ENCODE measurements at regions not wholly inside any gene's neighbourhood (a gene's known extent, or its start where the extent isn't known, plus 50 kb on each side); places are given as distances from the start of the nearest gene placed in this dataset.

DNA sequence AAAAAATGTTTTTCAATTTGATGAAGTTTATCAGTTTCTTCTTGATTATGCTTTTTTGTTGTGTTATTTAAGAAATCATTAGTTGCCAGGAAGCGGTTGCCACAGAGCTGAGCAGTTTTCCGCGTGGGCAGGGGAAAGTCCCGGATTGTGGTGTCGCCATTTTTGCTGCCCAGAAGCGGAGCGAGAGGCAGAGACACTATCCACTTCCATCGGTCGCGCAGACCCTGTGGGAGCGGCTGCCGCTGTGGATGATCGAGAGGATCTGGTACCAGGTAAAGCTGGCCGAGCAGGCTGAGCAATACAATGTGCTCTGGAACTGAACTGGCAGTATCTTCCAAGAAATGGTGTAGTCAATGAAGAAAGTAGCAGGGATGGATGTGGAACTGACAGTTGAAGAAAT lies 119.8 kb downstream of the ZNF736 start (continued):
- no peak for TF ChIP-seq ZNF101 (CRISPR knock-in tag; IDR thresholded peaks at IDR 0.05; ENCODE audit: borderline replicate concordance, low read depth)
- TF ChIP-seq, protein P1, sequence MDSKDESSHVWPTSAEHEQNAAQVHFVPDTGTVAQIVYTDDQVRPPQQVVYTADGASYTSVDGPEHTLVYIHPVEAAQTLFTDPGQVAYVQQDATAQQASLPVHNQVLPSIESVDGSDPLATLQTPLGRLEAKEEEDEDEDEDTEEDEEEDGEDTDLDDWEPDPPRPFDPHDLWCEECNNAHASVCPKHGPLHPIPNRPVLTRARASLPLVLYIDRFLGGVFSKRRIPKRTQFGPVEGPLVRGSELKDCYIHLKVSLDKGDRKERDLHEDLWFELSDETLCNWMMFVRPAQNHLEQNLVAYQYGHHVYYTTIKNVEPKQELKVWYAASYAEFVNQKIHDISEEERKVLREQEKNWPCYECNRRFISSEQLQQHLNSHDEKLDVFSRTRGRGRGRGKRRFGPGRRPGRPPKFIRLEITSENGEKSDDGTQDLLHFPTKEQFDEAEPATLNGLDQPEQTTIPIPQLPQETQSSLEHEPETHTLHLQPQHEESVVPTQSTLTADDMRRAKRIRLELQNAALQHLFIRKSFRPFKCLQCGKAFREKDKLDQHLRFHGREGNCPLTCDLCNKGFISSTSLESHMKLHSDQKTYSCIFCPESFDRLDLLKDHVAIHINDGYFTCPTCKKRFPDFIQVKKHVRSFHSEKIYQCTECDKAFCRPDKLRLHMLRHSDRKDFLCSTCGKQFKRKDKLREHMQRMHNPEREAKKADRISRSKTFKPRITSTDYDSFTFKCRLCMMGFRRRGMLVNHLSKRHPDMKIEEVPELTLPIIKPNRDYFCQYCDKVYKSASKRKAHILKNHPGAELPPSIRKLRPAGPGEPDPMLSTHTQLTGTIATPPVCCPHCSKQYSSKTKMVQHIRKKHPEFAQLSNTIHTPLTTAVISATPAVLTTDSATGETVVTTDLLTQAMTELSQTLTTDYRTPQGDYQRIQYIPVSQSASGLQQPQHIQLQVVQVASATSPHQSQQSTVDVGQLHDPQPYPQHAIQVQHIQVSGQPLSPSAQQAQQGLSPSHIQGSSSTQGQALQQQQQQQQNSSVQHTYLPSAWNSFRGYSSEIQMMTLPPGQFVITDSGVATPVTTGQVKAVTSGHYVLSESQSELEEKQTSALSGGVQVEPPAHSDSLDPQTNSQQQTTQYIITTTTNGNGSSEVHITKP (CRISPR knock-in tag; IDR thresholded peaks at IDR 0.05; ENCODE audit: low read depth), result no peak
- TF ChIP-seq ZNF563 (CRISPR knock-in tag; IDR thresholded peaks at IDR 0.05), result no peak
- TF ChIP-seq ZNF367 (CRISPR knock-in tag; IDR thresholded peaks at IDR 0.05; ENCODE audit: borderline replicate concordance), result no peak
- no peak for TF ChIP-seq ZNF850 (CRISPR knock-in tag; conservative IDR thresholded peaks at IDR 0.05)
- no peak for TF ChIP-seq ZNF552 (CRISPR knock-in tag; IDR thresholded peaks at IDR 0.05; ENCODE audit: borderline replicate concordance)
- no peak for TF ChIP-seq AHR (CRISPR knock-in tag; IDR thresholded peaks at IDR 0.05)
- no peak for TF ChIP-seq GTF3A (CRISPR knock-in tag; conservative IDR thresholded peaks at IDR 0.05)
- no peak for TF ChIP-seq EED (CRISPR knock-in tag; IDR thresholded peaks at IDR 0.05)
- TF ChIP-seq NRL (CRISPR knock-in tag; IDR thresholded peaks at IDR 0.05; ENCODE audit: borderline replicate concordance), result no peak
- no peak for TF ChIP-seq RORA (CRISPR knock-in tag; IDR thresholded peaks at IDR 0.05)

DNA sequence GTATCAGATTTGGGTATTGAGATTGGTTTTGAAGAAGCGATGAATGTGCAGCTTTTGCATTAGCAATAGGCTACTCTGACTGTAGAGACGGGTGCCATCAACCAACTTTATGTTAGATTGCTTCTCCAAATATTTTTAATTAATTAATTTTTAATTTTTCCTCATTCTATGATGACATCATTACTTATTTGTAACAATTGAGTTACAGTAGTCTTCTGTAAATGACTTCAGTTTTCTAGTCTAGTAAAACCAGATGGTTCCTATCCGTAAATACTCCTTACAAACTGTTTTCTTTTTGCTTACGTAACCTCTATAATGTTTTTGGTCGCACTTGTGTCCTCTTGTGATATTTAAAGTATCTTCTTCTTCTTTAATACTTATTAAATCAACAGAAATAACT lies 118.1 kb downstream of the ZNF736 start:
- in situ Hi-C loops (cut with HindIII; ENCODE audit: extremely low pct_ligation_motif_present, low pct_unique_long_range_greater_than_20kb), result no loop called here
- intact Hi-C loops (cut with micrococcal nuclease; ENCODE audit: unreplicated experiment), result no loop called here

More for the DNA sequence above, 118.1 kb downstream of the ZNF736 start:
- 42% methylated on average over 5 of the region's 5 CpGs for WGBS (ENCODE audit: low lambda C conversion rate)
- Histone ChIP-seq H3K4me1 (ENCODE audit: insufficient read depth, low read length) (no peaks in the 10 kb centered on the region), H4K20me1 (ENCODE audit: insufficient read depth, low read length) (no peaks in the 10 kb centered on the region), H3K79me2 (ENCODE audit: insufficient read depth, low read length) (no peaks in the 10 kb centered on the region), H3K9me3 (ENCODE audit: low read length) (peaks cover 72% of the 10 kb centered on the region), H2AFZ (ENCODE audit: low read length) (no peak overlapping the region), H3K27me3 (ENCODE audit: control insufficient read depth in 1 of 2, insufficient read depth in 2 of 2, low read length in 2 of 2) (no peaks in the 10 kb centered on the region), H3K27ac (ENCODE audit: extremely low read length, insufficient read depth, low read length) (no peak overlapping the region), H3K4me3 (replicated peaks in 1 of 3; ENCODE audit: insufficient read depth in 1 of 3, low read depth in 2 of 3, low read length in 3 of 3) (no peak overlapping the region), H3K4me2 (ENCODE audit: low read depth, low read length) (no peak overlapping the region), H3K9ac (ENCODE audit: insufficient read depth, low read depth, low read length) (no peak overlapping the region), H3K36me3 (replicated peaks in 1 of 2; ENCODE audit: control insufficient read depth in 1 of 2, insufficient read depth in 2 of 2, low read length in 2 of 2) (no peaks in the 10 kb centered on the region)
- TF ChIP-seq RCOR2 (CRISPR knock-in tag; IDR thresholded peaks at IDR 0.05) (no peak), SP1 (IDR thresholded peaks at IDR 0.05) (no peak), SP1 (CRISPR knock-in tag; IDR thresholded peaks at IDR 0.05) (no peak), KDM6A (CRISPR knock-in tag; IDR thresholded peaks at IDR 0.05; ENCODE audit: low read depth) (no peak), ZNF878 (CRISPR knock-in tag; IDR thresholded peaks at IDR 0.05) (no peak), ATF7 (IDR thresholded peaks at IDR 0.05) (peak; percentile 84), ATF7 (CRISPR knock-in tag; IDR thresholded peaks at IDR 0.05) (no peak), ZNF253 (CRISPR knock-in tag; IDR thresholded peaks at IDR 0.05; ENCODE audit: borderline replicate concordance) (no peak)
- TF ChIP-seq, protein P2, sequence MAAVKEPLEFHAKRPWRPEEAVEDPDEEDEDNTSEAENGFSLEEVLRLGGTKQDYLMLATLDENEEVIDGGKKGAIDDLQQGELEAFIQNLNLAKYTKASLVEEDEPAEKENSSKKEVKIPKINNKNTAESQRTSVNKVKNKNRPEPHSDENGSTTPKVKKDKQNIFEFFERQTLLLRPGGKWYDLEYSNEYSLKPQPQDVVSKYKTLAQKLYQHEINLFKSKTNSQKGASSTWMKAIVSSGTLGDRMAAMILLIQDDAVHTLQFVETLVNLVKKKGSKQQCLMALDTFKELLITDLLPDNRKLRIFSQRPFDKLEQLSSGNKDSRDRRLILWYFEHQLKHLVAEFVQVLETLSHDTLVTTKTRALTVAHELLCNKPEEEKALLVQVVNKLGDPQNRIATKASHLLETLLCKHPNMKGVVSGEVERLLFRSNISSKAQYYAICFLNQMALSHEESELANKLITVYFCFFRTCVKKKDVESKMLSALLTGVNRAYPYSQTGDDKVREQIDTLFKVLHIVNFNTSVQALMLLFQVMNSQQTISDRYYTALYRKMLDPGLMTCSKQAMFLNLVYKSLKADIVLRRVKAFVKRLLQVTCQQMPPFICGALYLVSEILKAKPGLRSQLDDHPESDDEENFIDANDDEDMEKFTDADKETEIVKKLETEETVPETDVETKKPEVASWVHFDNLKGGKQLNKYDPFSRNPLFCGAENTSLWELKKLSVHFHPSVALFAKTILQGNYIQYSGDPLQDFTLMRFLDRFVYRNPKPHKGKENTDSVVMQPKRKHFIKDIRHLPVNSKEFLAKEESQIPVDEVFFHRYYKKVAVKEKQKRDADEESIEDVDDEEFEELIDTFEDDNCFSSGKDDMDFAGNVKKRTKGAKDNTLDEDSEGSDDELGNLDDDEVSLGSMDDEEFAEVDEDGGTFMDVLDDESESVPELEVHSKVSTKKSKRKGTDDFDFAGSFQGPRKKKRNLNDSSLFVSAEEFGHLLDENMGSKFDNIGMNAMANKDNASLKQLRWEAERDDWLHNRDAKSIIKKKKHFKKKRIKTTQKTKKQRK (IDR thresholded peaks at IDR 0.05; ENCODE audit: low read length), result no peak
- DNase-seq (ENCODE audit: low spot score) (no peak), ATAC-seq (no peak), FAIRE-seq (no peak)
- ChIA-PET POLR2A (no interaction called here), CTCF (ENCODE audit: low intra/inter-chr PET ratio, low total read pairs) (no interaction called here)
- BruUV-seq (replicated peaks), result no TSS peak
